Caco-2 (cell line): ENCODE measurements at regions not wholly inside any gene's neighbourhood (a gene's known extent, or its start where the extent isn't known, plus 50 kb on each side); places are given as distances from the start of the nearest gene placed in this dataset.

Source experiments
- BruUV-seq: library from RNA; stranded (reverse); fragments of 400-500 nt; replicated peaks from 2 replicates; lab custom pipeline; 2021; lab: Mats Ljungman, UMichigan
- CTCF ChIA-PET: fragments of 300-600 bp; sonication (Branson Sonifier 250); formaldehyde crosslinking; loops from one replicate; lab custom pipeline; 2022; ENCODE audit warnings: antibody characterized with exemption; lab: Charles Lee
- POLR2A ChIA-PET: fragments of 300-600 bp; sonication (Branson Sonifier 250); formaldehyde crosslinking; loops from one replicate; lab custom pipeline; 2022; ENCODE audit warnings: antibody characterized with exemption; lab: Charles Lee
- DNase-seq, 2 experiments: peaks; one replicate each; pipeline versions ENCODE4 v3.0.0 to v3.0.0-alpha.2; 2020 to 2022
- H3K27me3 ChIP-seq: replicated peaks from 2 replicates; pipeline ENCODE4 v1.6.0; 2011; ENCODE audit warnings: low read length; ENCODE audit not compliant: control insufficient read depth, insufficient read depth
- H3K36me3 ChIP-seq: 2 replicates; pipeline ENCODE4 v1.5.1; 2011; ENCODE audit warnings: low read length; ENCODE audit not compliant: control insufficient read depth, insufficient read depth
- H3K4me1 ChIP-seq: fragments of 250-450 bp; sonication (Bioruptor Pico); 2 replicates; pipeline ENCODE4 v1.5.1; 2020; ENCODE audit warnings: mild to moderate bottlenecking
- H3K4me3 ChIP-seq: 2 replicates; pipeline ENCODE4 v1.5.1; 2011; ENCODE audit warnings: low read depth, mild to moderate bottlenecking, control low read depth, low read length
- H3K9me3 ChIP-seq: fragments of 250-450 bp; sonication (Bioruptor Pico); 2 replicates; pipeline ENCODE4 v1.5.1; 2020; ENCODE audit warnings: mild to moderate bottlenecking, moderate library complexity
- H3K27ac Mint-ChIP-seq: one replicate; pipeline ENCODE4 v1.8.0; 2022; ENCODE audit warnings: mixed read lengths; ENCODE audit not compliant: unreplicated experiment
- H3K27me3 Mint-ChIP-seq: one replicate; pipeline ENCODE4 v1.8.0; 2022; ENCODE audit warnings: mixed read lengths; ENCODE audit not compliant: insufficient read depth, unreplicated experiment
- H3K36me3 Mint-ChIP-seq: one replicate; pipeline ENCODE4 v1.8.0; 2022; ENCODE audit warnings: mild to moderate bottlenecking, mixed read lengths; ENCODE audit not compliant: insufficient read depth, unreplicated experiment
- H3K4me1 Mint-ChIP-seq: one replicate; pipeline ENCODE4 v1.8.0; 2022; ENCODE audit warnings: low read depth, mixed read lengths; ENCODE audit not compliant: unreplicated experiment
- H3K4me3 Mint-ChIP-seq: one replicate; pipeline ENCODE4 v1.8.0; 2022; ENCODE audit warnings: mild to moderate bottlenecking, moderate library complexity, mixed read lengths; ENCODE audit not compliant: unreplicated experiment
- H3K9me3 Mint-ChIP-seq: one replicate; pipeline ENCODE4 v1.8.0; 2022; ENCODE audit warnings: mixed read lengths; ENCODE audit not compliant: unreplicated experiment
- intact Hi-C: fragments of 100-400 bp; cut with micrococcal nuclease; formaldehyde crosslinking; loops from one replicate; pipeline ENCODE4 v1.10.0; 2022; ENCODE audit not compliant: unreplicated experiment
- TF ChIP-seq, protein P1 (sequence below), 2 experiments: fragments of 200-600 bp in 1 of 2; IDR thresholded peaks; 1 replicate in 1 of 2; 2 replicates in 1 of 2; pipeline versions ENCODE4 v1.5.1 to v1.8.0; 2011 to 2022; ENCODE audit warnings: antibody characterized with exemption in 1 of 2, control low read depth in 1 of 2, inconsistent platforms in 1 of 2, low read depth in 1 of 2, low read length in 1 of 2, mild to moderate bottlenecking in 1 of 2, moderate library complexity in 1 of 2; ENCODE audit not compliant: insufficient read depth in 1 of 2, severe bottlenecking in 1 of 2, unreplicated experiment in 1 of 2

DNA sequence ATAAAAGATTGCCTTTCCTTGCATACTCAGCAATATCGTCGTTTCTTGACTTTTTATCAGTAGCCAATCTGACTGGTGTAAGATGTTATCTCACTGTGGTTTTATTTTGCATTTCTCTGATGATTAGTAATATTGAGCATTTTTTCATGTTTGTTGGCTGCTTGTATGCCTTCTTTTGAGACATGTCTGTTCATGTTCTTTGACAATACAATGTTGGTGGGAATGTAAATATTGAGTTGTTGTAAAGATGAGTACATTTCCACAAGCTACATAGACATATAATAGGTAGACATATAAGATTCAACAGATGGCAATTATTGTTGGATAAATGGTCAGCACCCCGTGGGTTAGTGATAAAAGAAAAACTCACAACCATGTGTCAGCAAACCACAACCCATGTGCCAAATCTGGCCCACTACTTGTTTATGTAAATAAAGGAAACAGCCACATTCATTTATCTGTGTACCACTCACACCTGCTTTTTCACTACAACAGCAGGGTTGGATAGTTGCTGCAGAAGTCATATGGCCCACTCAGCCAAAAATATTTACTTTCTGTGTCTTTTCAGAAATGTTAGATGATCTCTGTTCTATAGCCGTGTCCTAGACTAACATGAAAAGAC lies 153.1 kb upstream of the VCX start:
- no peaks in the 10 kb centered on the region for H3K36me3 ChIP-seq
- no peak overlapping the region for H3K4me3 ChIP-seq
- no peaks in the 10 kb centered on the region for H3K9me3 Mint-ChIP-seq
- H3K4me3 Mint-ChIP-seq: no peak overlapping the region
- no peaks in the 10 kb centered on the region for H3K36me3 Mint-ChIP-seq
- H3K9me3 ChIP-seq: no peaks in the 10 kb centered on the region
- H3K4me1 ChIP-seq: no peaks in the 10 kb centered on the region
- no peaks in the 10 kb centered on the region for H3K27me3 ChIP-seq
- peaks cover 8% of the 10 kb centered on the region for H3K27me3 Mint-ChIP-seq
- H3K27ac Mint-ChIP-seq: no peak overlapping the region
- intact Hi-C loops: no loop called here
- TF ChIP-seq, protein P1, sequence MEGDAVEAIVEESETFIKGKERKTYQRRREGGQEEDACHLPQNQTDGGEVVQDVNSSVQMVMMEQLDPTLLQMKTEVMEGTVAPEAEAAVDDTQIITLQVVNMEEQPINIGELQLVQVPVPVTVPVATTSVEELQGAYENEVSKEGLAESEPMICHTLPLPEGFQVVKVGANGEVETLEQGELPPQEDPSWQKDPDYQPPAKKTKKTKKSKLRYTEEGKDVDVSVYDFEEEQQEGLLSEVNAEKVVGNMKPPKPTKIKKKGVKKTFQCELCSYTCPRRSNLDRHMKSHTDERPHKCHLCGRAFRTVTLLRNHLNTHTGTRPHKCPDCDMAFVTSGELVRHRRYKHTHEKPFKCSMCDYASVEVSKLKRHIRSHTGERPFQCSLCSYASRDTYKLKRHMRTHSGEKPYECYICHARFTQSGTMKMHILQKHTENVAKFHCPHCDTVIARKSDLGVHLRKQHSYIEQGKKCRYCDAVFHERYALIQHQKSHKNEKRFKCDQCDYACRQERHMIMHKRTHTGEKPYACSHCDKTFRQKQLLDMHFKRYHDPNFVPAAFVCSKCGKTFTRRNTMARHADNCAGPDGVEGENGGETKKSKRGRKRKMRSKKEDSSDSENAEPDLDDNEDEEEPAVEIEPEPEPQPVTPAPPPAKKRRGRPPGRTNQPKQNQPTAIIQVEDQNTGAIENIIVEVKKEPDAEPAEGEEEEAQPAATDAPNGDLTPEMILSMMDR (IDR thresholded peaks at IDR 0.05; ENCODE audit: insufficient read depth in 1 of 2, low read depth in 1 of 2, low read length in 1 of 2, severe bottlenecking in 1 of 2, unreplicated experiment in 1 of 2): no peak
- H3K4me1 Mint-ChIP-seq: peaks cover 6% of the 10 kb centered on the region
- CTCF ChIA-PET: no interaction called here
- no TSS peak for BruUV-seq
- DNase-seq: no peak
- POLR2A ChIA-PET: no interaction called here

DNA sequence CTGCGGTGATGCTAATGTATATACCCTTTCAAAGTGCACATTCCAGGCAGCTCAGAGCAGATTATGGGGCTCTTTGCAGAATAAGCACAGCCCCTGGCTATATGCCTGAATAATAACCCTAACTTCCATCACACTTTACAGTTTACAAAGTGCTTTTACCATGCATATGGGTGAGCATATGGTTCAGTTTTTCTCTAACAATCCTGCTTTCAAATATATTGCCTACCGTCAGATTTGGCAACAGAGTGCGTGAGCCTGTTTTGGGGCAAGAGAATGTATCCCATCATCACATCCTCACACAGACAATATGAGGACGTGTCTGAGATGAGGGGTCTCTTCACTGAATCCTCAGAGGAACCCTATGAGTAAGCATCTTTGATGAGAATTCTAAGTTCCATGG lies 162.8 kb upstream of the VCX start:
- H3K27me3 Mint-ChIP-seq: peaks cover 3% of the 10 kb centered on the region
- no peak overlapping the region for H3K27ac Mint-ChIP-seq
- ChIA-PET CTCF (no interaction called here), POLR2A (no interaction called here)
- Histone ChIP-seq H3K4me1 (no peaks in the 10 kb centered on the region), H3K4me3 (no peak overlapping the region), H3K9me3 (no peaks in the 10 kb centered on the region), H3K27me3 (no peaks in the 10 kb centered on the region), H3K36me3 (no peaks in the 10 kb centered on the region)
- no peaks in the 10 kb centered on the region for H3K9me3 Mint-ChIP-seq
- DNase-seq: no peak
- H3K36me3 Mint-ChIP-seq: no peaks in the 10 kb centered on the region
- intact Hi-C loops: no loop called here
- TF ChIP-seq, protein P1 (IDR thresholded peaks at IDR 0.05; ENCODE audit: insufficient read depth in 1 of 2, low read depth in 1 of 2, low read length in 1 of 2, severe bottlenecking in 1 of 2, unreplicated experiment in 1 of 2): no peak
- H3K4me3 Mint-ChIP-seq: no peak overlapping the region
- H3K4me1 Mint-ChIP-seq: no peaks in the 10 kb centered on the region
- BruUV-seq: no TSS peak

DNA sequence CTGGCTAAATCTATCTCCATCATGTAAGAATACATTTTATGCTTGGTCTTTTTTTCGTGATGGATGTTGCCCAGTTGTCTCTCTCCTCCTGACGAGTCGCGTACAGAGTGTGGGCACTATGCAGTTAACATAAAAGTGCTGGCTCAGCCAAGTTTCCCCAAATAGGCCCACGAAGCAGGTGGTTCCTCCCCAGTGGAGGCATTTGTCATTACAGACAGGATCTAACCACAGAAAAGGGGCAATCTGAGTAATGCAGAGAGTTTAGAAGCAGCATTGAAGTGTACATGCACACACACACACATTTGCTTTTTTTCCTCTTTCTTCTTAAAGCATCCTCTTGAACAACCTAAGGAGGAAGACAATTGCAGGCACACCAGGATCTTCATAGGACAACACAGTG lies 188.7 kb upstream of the VCX start:
- ChIA-PET POLR2A (no interaction called here), CTCF (no interaction called here)
- Mint-ChIP-seq H3K4me1 (no peaks in the 10 kb centered on the region), H3K27me3 (no peaks in the 10 kb centered on the region), H3K4me3 (no peak overlapping the region), H3K9me3 (no peaks in the 10 kb centered on the region), H3K27ac (no peak overlapping the region), H3K36me3 (no peaks in the 10 kb centered on the region)
- DNase-seq: no peak
- Histone ChIP-seq H3K4me1 (no peaks in the 10 kb centered on the region), H3K27me3 (no peaks in the 10 kb centered on the region), H3K4me3 (no peak overlapping the region), H3K9me3 (no peaks in the 10 kb centered on the region), H3K36me3 (no peaks in the 10 kb centered on the region)
- TF ChIP-seq, protein P1 (IDR thresholded peaks at IDR 0.05; ENCODE audit: insufficient read depth in 1 of 2, low read depth in 1 of 2, low read length in 1 of 2, severe bottlenecking in 1 of 2, unreplicated experiment in 1 of 2): no peak
- intact Hi-C loops: no loop called here
- no TSS peak for BruUV-seq
